ENCODE measurements at regions not wholly inside any gene's neighbourhood (a gene's known extent, or its start where the extent isn't known, plus 50 kb on each side); places are given as distances from the start of the nearest gene placed in this dataset.
"Not testable (repeated sequence)": the region's sequence is repeated elsewhere in the genome, so short reads cannot be mapped to it uniquely, and the experiment has no call there.

DNA sequence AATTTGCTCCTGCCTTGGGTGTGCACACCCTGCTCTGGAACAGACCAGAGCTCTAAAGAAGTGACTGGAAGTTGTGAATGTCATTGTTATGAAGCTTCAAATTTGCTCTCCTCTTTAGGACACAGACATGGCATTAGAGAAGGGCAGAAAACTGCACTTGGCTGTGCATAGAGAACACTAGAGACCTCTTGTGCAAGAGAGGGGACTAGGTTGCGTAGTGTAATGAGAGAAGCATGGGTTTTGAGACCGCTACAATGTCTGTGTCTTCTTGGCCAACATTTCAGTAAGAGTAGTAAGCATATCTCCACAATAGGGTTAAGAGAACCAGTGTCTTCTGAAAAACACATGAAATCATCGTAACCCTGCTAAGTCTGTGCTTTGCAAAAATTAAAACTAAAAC lies 423.3 kb downstream of the SPRY2 start:
- no peak for DNase-seq (ENCODE audit: low read depth in 2 of 2)

GRCh38 chr13:79915114-79915811 lies 425.7 kb downstream of the SPRY2 start:
- no peak for DNase-seq (ENCODE audit: low read depth in 2 of 2)

GRCh38 chr13:79913141-79913827 lies 427.6 kb downstream of the SPRY2 start:
- no peak for DNase-seq (ENCODE audit: low read depth in 2 of 2)

- DNase-seq (ENCODE audit: low read depth in 2 of 2) = no peak
Measured at GRCh38 chr13:79912403-79912802, 428.5 kb downstream of the SPRY2 start.

- no peak for DNase-seq (ENCODE audit: low read depth in 2 of 2)
Measured at GRCh38 chr13:79910875-79911540, 429.9 kb downstream of the SPRY2 start.

- DNase-seq (ENCODE audit: low read depth in 2 of 2) = no peak
Measured at GRCh38 chr13:79909644-79910043, 428.7 kb downstream of the NDFIP2 start.

DNA sequence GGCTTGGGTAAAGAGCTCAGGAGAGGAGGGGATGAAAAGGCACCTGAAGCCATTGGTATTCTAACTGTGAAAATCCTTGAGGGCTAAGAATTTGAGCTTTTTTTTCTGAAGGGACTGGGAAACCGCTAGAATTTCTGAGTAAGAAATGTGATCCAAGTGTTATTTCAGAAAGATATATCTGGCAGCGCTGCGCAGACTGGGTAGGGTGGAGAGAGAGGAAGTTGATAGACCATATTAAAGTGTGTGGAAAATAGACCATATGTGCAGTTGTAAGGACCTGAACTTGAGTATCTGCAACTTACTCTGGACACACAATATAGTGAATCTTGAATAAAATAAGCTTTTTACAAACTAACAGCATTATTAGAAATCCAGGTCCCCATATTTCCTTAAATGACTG lies 427.4 kb downstream of the NDFIP2 start:
- DNase-seq (ENCODE audit: low read depth in 2 of 2) = no peak

DNA sequence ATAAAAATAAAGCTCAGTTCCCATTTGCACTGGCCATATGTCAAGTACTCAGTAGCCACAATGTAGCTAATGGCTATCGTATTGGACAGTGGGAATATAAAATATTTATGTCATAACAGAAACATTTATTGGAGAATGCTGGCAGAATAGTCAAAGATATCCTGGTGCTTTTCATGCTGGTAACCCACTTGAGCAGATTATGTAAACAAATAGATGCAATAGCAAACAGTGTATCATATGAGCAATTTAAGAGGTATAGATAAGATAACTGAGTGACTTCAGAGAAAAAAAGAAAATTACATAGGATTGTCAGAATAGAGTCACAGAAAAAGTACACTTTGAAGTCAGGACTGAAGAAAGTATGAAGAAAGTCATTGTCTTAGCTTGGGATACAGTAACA lies 426.6 kb downstream of the NDFIP2 start:
- DNase-seq (ENCODE audit: low read depth in 2 of 2) = no peak

DNA sequence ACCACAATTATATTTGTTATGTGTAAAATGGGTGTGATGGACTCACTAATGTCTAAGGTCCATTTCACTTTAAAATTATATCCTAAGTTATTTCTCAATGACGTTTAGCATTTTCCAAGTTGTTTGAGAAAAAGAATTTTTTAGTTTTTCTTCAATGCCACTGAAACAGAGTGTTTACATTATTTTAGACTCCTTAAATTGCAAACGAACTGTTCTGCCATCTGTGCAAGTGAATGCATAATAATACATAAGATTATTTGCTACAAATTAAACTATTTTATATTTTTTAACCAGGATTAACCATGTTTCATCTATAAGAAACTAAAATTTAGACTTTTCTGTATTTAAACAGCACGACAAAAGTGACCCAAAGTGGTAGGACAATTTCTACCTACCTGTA lies 425.4 kb downstream of the NDFIP2 start:
- no peak for DNase-seq (ENCODE audit: low read depth in 2 of 2)

- DNase-seq (ENCODE audit: low read depth in 2 of 2) = no peak
Measured at GRCh38 chr13:79905018-79905417, 424.1 kb downstream of the NDFIP2 start.

GRCh38 chr13:79904581-79904980 lies 423.6 kb downstream of the NDFIP2 start:
- DNase-seq (ENCODE audit: low read depth in 2 of 2) = no peak

GRCh38 chr13:79901336-79901735 lies 420.4 kb downstream of the NDFIP2 start:
- no peak for DNase-seq (ENCODE audit: low read depth in 2 of 2)

DNA sequence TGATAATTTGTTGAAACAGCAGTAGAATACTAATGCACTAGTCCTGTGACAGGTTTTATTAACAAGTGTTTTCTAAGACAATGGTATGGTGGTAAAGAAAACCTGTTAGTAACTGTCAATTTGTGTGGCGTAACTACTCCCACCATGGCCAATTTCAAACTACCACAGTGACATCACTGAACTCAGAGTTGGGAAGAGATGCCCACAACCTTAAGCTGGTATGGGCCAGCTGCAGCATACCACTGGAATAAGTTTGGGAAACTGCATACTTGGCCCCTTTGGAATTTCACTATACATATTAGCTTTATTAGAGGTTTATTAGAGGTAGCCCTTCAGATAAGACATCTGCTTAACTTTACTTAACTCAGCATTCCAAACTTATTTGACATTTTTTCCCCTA lies 419.4 kb downstream of the NDFIP2 start:
- DNase-seq (ENCODE audit: low read depth in 2 of 2) = no peak

- no peak for DNase-seq (ENCODE audit: low read depth in 2 of 2)
Measured at GRCh38 chr13:79898996-79899395, 418.0 kb downstream of the NDFIP2 start.

DNA sequence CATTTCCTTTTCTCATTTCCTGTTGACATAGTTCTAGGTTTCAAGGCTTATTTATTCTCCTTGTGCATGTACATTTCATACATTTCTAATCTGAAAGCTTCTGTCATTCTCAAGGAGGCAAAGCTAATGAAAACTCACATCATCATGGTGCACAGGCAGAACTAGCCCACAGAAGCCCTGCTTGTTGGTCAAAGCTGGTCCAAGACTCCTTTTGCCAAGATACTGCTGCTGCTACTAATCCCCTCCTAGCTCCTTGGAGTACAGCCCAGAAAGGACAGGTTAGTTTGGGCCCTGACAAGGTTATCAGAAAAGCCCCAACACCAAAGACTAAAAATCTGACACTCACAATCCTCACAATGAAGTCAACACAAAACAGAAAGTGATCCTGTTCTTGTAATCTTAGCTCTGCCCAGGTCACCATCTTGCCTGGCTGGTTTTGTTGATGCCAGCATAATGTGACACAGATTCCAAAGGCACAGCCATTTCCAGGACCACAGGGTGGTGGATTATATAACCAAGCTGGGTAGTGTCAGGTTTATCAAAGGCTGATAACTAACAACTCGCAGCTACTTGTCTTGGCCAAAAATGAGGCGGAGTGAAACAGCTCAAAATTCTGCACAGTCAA lies 417.4 kb downstream of the NDFIP2 start:
- no peak for DNase-seq (ENCODE audit: low read depth in 2 of 2)

DNA sequence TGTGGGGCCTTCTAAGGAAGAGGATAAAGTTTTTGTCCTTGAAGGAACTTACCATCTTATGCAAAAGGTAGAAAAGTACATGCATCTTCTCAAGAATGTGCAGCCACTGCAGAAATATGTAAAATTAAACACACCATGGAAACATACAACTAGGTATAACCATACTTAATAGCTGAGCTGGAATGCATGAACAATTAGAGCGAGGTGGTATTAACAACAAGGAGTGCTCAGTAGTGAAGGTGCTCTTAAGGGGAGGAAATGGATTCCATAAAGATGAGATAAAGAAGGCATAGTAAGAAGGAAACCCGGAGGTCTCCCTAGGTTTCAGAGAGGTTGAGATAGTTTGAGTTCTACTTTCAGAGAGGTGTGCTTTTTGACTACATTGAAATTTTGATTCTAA lies 415.9 kb downstream of the NDFIP2 start:
- DNase-seq (ENCODE audit: low read depth in 2 of 2) = no peak

GRCh38 chr13:79895416-79895815 lies 414.5 kb downstream of the NDFIP2 start:
- DNase-seq (ENCODE audit: low read depth in 2 of 2) = no peak

DNA sequence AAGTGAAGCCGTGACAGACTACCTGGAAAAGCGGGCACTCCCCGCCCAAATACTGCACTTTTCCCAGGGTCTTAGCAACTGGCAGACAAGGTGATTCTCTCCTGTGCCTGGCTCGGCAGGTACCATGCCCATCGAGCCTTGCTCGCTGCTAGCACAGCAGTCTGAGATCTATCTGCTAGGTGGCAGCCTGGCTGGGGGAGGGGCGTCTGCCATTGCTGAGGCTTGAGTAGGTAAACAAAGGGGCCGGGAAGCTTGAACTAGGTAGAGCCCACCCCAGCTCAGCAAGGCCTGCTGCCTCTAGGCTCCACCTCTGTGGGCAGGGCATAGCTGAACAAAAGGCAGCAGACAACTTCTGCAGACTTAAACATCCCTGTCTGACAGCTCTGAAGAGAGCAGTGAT lies 406.3 kb downstream of the NDFIP2 start:
- DNase-seq (ENCODE audit: low read depth in 2 of 2) = not testable (repeated sequence)

- no peak for DNase-seq (ENCODE audit: low read depth in 2 of 2)
Measured at GRCh38 chr13:79886601-79887000, 405.6 kb downstream of the NDFIP2 start.

- no peak for DNase-seq (ENCODE audit: low read depth in 2 of 2)
Measured at GRCh38 chr13:79884890-79885289, 403.9 kb downstream of the NDFIP2 start.

DNA sequence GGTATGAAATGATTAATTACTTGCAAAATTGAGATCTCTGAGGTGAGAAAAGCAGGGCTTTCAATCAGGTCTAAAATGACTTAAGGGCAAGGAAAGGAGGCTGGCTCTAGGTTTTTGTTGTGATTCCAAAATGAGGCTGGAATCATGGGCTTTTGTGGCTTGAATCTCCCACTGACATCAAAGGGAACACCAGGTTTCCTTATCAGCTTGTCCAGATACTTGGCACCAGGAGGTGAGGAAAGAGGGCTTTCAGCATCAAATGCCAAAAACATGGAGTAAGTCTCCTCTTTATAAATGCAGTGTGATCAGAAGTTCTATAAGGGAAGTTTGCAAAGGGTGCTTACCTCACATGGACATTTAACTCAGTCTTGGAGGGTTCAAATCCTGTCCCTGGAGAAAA lies 402.3 kb downstream of the NDFIP2 start:
- no peak for DNase-seq (ENCODE audit: low read depth in 2 of 2)

DNA sequence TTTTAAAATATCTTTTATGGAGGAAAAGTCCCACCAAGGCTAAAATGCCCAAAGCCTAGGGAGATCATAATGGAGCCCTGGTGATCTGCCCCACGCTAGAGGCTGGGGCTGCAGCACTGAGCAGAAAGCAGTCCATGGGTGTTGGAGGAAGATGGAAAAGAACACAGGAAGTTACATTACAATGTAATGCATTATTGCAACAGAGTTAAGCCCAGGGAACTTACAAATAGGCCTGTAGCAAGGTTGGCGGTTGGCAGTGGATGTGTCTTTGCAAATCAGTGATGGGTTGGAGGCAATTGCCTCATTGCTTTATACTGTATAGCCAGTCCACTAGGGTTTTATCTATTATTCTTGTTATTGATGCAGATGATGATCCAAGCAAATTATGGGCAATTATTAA lies 399.9 kb downstream of the NDFIP2 start:
- no peak for DNase-seq (ENCODE audit: low read depth in 2 of 2)

Measured in activated CD8-positive, alpha-beta memory T cell treated with anti-CD3 and anti-CD28 coated beads for 4 hours (primary cell).